ENCODE measurements at regions not wholly inside any gene's neighbourhood (a gene's known extent, or its start where the extent isn't known, plus 50 kb on each side); places are given as distances from the start of the nearest gene placed in this dataset.

- no peak for TF ChIP-seq CTCF (IDR thresholded peaks at IDR 0.05 in 8 of 11, conservative IDR thresholded peaks at IDR 0.05 in 3 of 11)
- no peak for TF ChIP-seq POLR2AphosphoS5 (IDR thresholded peaks at IDR 0.05)
- no peak for TF ChIP-seq POLR2A (IDR thresholded peaks at IDR 0.05)
These were observed 106.3 kb upstream of the GATA6 start for GRCh38 chr18:22063102-22063501.
